K562 (cell line): ENCODE measurements at regions not wholly inside any gene's neighbourhood (a gene's known extent, or its start where the extent isn't known, plus 50 kb on each side); places are given as distances from the start of the nearest gene placed in this dataset.
A peak's percentile ranks its signal among the peaks of the same experiment; 100 is the strongest.

Source experiments
- ATAC-seq: fragments of 200-7000 bp; cut with Tn5 transposase; 3 replicates; pipeline ENCODE4 v1.9.1; 2020; ENCODE audit warnings: moderate library complexity
- BruUV-seq: library from RNA; stranded (reverse); fragments of 400-500 nt; replicated peaks from 2 replicates; lab custom pipeline; 2021; lab: Mats Ljungman, UMichigan
- CTCF ChIA-PET: fragments of 300-600 bp; formaldehyde crosslinking; extraction: SDS; loops from one replicate; lab custom pipeline; 2021; ENCODE audit warnings: low intra/inter-chr PET ratio; lab: Yijun Ruan, JAX
- POLR2A ChIA-PET: fragments of 300-600, 350-650 bp; sonication (Branson Sonifier 250); formaldehyde crosslinking; extraction: SDS; loops from one replicate; lab custom pipeline; 2021; ENCODE audit warnings: antibody characterized with exemption, inconsistent platforms; lab: Yijun Ruan, JAX
- DNase-seq, 4 experiments: peaks; one replicate each; pipeline versions ENCODE4 v3.0.0 to v3.0.0-alpha.2; 2011 to 2018; ENCODE audit warnings: low spot score in 3 of 4, mixed read lengths in 3 of 4; ENCODE audit errors: extremely low read depth in 1 of 4
- FAIRE-seq: peaks from 2 replicates; lab custom pipeline; 2011; peaks lifted over from hg19 to GRCh38; lab: Jason Lieb, UNC
- H2AFZ ChIP-seq: 2 replicates; pipeline ENCODE4 v1.6.0; 2011; ENCODE audit warnings: low read depth, low read length, control low read depth, inconsistent platforms
- H3K27ac ChIP-seq: fragments of 200-600 bp; 3 replicates; pipeline ENCODE4 v1.8.0; 2011; ENCODE audit warnings: low read depth, mild to moderate bottlenecking, control low read depth, inconsistent platforms, low read length, moderate library complexity, mixed read lengths; ENCODE audit errors: extremely low read depth
- H3K27me3 ChIP-seq, 2 experiments: fragments of 300-600 bp in 1 of 2; 2 replicates in 1 of 2; 3 replicates in 1 of 2; pipeline versions ENCODE4 v1.6.0 to v1.8.0; 2011; ENCODE audit warnings: inconsistent platforms in 2 of 2, low read length in 2 of 2, mild to moderate bottlenecking in 1 of 2, mixed read lengths in 1 of 2, moderate library complexity in 1 of 2; ENCODE audit not compliant: control insufficient read depth in 2 of 2, insufficient read depth in 2 of 2
- H3K36me3 ChIP-seq: fragments of 300-600 bp; 3 replicates; pipeline ENCODE4 v1.8.0; 2011; ENCODE audit warnings: mild to moderate bottlenecking, low read length, inconsistent platforms; ENCODE audit not compliant: control insufficient read depth, insufficient read depth
- H3K4me1 ChIP-seq, 2 experiments: fragments of 200-600 bp in 1 of 2; replicated peaks in 1 of 2; 2 replicates in 1 of 2; 3 replicates in 1 of 2; pipeline versions ENCODE4 v1.5.1 to v1.8.0; 2011; ENCODE audit warnings: inconsistent platforms in 2 of 2, low read length in 2 of 2, mild to moderate bottlenecking in 1 of 2, mixed read lengths in 1 of 2, moderate library complexity in 1 of 2; ENCODE audit not compliant: control insufficient read depth in 2 of 2, insufficient read depth in 2 of 2
- H3K4me2 ChIP-seq: 2 replicates; pipeline ENCODE4 v1.6.1; 2011; ENCODE audit warnings: low read length, control low read depth, inconsistent platforms, mixed read lengths; ENCODE audit not compliant: insufficient read depth
- H3K4me3 ChIP-seq: fragments of 200-600 bp; sonication (generic), shearing (Covaris generic); 2 replicates; pipeline ENCODE4 v1.5.1; 2016; ENCODE audit warnings: control low read depth, inconsistent platforms
- H3K79me2 ChIP-seq: fragments of 200-600 bp; 3 replicates; pipeline ENCODE4 v1.8.0; 2011; ENCODE audit warnings: low read length, inconsistent platforms; ENCODE audit not compliant: control insufficient read depth, insufficient read depth
- H3K9ac ChIP-seq, 2 experiments: 2 replicates each; pipeline versions ENCODE4 v1.6.0 to v1.6.1; 2011; ENCODE audit warnings: low read depth in 2 of 2, low read length in 2 of 2, control low read depth in 1 of 2, inconsistent platforms in 1 of 2, mild to moderate bottlenecking in 1 of 2, mixed read lengths in 1 of 2; ENCODE audit not compliant: insufficient read depth in 1 of 2
- H3K9me1 ChIP-seq: one replicate; pipeline ENCODE4 v1.6.0; 2011; ENCODE audit warnings: inconsistent platforms, mild to moderate bottlenecking, low read length, moderate library complexity; ENCODE audit not compliant: control insufficient read depth, insufficient read depth
- H3K9me3 ChIP-seq: replicated peaks from 2 replicates; pipeline ENCODE4 v1.5.1; 2011; ENCODE audit warnings: low read depth, low read length, inconsistent platforms; ENCODE audit not compliant: control insufficient read depth, insufficient read depth
- H4K20me1 ChIP-seq: replicated peaks from 2 replicates; pipeline ENCODE4 v1.6.1; 2011; ENCODE audit warnings: low read length, inconsistent platforms, mixed read lengths; ENCODE audit not compliant: control insufficient read depth, insufficient read depth
- ADNP ChIP-seq: fragments of 200-800 bp; sonication (Bioruptor generic); IDR thresholded peaks from 2 replicates; pipeline ENCODE4 v1.6.1; 2016; ENCODE audit warnings: missing genetic modification characterization, missing compliant biosample characterization
- C11orf30 ChIP-seq: fragments of 450-650 bp; IDR thresholded peaks from 2 replicates; pipeline ENCODE4 v1.6.1; 2016; ENCODE audit warnings: low read depth, mild to moderate bottlenecking
- SMARCB1 ChIP-seq: IDR thresholded peaks from 2 replicates; pipeline ENCODE4 v1.6.1; 2011; ENCODE audit warnings: improper control_type of control experiment, low read depth; ENCODE audit not compliant: insufficient read length
- YBX1 ChIP-seq: fragments of 450-650 bp; IDR thresholded peaks from 2 replicates; pipeline ENCODE4 v1.7.1; 2016; ENCODE audit warnings: mild to moderate bottlenecking
- ZC3H11A ChIP-seq: IDR thresholded peaks from 2 replicates; pipeline ENCODE4 v1.6.1; 2012; ENCODE audit warnings: low read depth, low read length, improper control_type of control experiment
- ZNF316 ChIP-seq: fragments of 450-650 bp; IDR thresholded peaks from 2 replicates; pipeline ENCODE4 v1.6.1; 2016
- WGBS: fragments of 100-300 bp; shearing (Covaris generic); methylation state at CpG from one replicate; pipeline ENCODE4 v1.1.6; 2016; ENCODE audit warnings: low coverage, mixed read lengths; ENCODE audit not compliant: insufficient coverage; ENCODE audit errors: missing lambda C conversion rate; 5-methylcytosine and 5-hydroxymethylcytosine counted together
- in situ Hi-C: fragments of 300-500 bp; cut with MboI; formaldehyde crosslinking; loops from 4 replicates; pipeline ENCODE4 v1.15.0; 2018; ENCODE audit warnings: inconsistent platforms, mixed read lengths
- intact Hi-C: fragments of 100-400 bp; cut with micrococcal nuclease; formaldehyde crosslinking; loops from 2 replicates; pipeline ENCODE4 v1.14.2; 2022

GRCh38 chr5:104757915-104758314, 1195.3 kb upstream of the NUDT12 start:
- 8% methylated on average over 1 of the region's 1 CpG for WGBS
- H3K4me1 ChIP-seq, result no peaks in the 10 kb centered on the region
- no peaks in the 10 kb centered on the region for H3K79me2 ChIP-seq
- H4K20me1 ChIP-seq, result no peaks in the 10 kb centered on the region
- H3K4me3 ChIP-seq, result no peak overlapping the region
- in situ Hi-C loops, result no loop called here
- DNase-seq (no peak), FAIRE-seq (no peak)
- intact Hi-C loops, result no loop called here
- no peaks in the 10 kb centered on the region for H3K9me1 ChIP-seq
- no TSS peak for BruUV-seq
- H3K9ac ChIP-seq, result no peak overlapping the region
- CTCF ChIA-PET, result no interaction called here
- H3K27ac ChIP-seq, result no peak overlapping the region
- POLR2A ChIA-PET, result no interaction called here
- peak; percentile 57 for TF ChIP-seq ZNF316
- no peak for TF ChIP-seq SMARCB1
- TF ChIP-seq C11orf30, result peak; percentile 33; the same call in 1 of the 2 replicates
- TF ChIP-seq ADNP (tag), result no peak
- TF ChIP-seq, all 486 proteins: peak for 2
- Histone ChIP-seq H3K4me2 (no peak overlapping the region), H3K36me3 (no peaks in the 10 kb centered on the region), H2AFZ (no peak overlapping the region), H3K9me3 (no peaks in the 10 kb centered on the region), H3K27me3 (no peaks in the 10 kb centered on the region)
- no peak for ATAC-seq

- Histone ChIP-seq H3K4me3 (no peak overlapping the region), H2AFZ (no peak overlapping the region), H3K9me3 (no peaks in the 10 kb centered on the region), H3K36me3 (no peaks in the 10 kb centered on the region), H3K4me2 (no peak overlapping the region), H3K27ac (no peak overlapping the region), H3K9ac (no peak overlapping the region), H3K27me3 (no peaks in the 10 kb centered on the region), H3K9me1 (no peaks in the 10 kb centered on the region), H3K4me1 (no peaks in the 10 kb centered on the region), H3K79me2 (no peaks in the 10 kb centered on the region), H4K20me1 (no peaks in the 10 kb centered on the region)
- in situ Hi-C loops, result no loop called here
- intact Hi-C loops, result no loop called here
- no peak for DNase-seq
- TF ChIP-seq ZC3H11A, result peak; percentile 35; the same call in 1 of the 2 replicates
- TF ChIP-seq YBX1, result no peak
- BruUV-seq, result no TSS peak
- FAIRE-seq, result no peak
- 0% methylated on average over 2 of the region's 2 CpGs for WGBS
- ChIA-PET POLR2A (no interaction called here), CTCF (no interaction called here)
- no peak for ATAC-seq
Measured at GRCh38 chr5:104755806-104756205, 1193.2 kb upstream of the NUDT12 start.
